GM23248 (cell line): ENCODE measurements at regions not wholly inside any gene's neighbourhood (a gene's known extent, or its start where the extent isn't known, plus 50 kb on each side); places are given as distances from the start of the nearest gene placed in this dataset.
A peak's percentile ranks its signal among the peaks of the same experiment; 100 is the strongest.

Source experiments
- DNase-seq: peaks from one replicate; pipeline ENCODE4 v3.0.0-alpha.2; 2015
- H2AFZ ChIP-seq: fragments of 200-600 bp; sonication (generic); 2 replicates; pipeline ENCODE4 v1.6.1; 2016; ENCODE audit warnings: antibody characterized with exemption
- H3F3A ChIP-seq: fragments of 200-600 bp; sonication (generic); 2 replicates; pipeline ENCODE4 v1.6.1; 2016; ENCODE audit warnings: mild to moderate bottlenecking, antibody characterized with exemption, mixed run types; ENCODE audit not compliant: insufficient read depth
- H3K27ac ChIP-seq: fragments of 200-600 bp; sonication (generic); 2 replicates; pipeline ENCODE4 v1.5.1; 2016; ENCODE audit warnings: mild to moderate bottlenecking
- H3K27me3 ChIP-seq: fragments of 200-600 bp; sonication (generic); replicated peaks from 2 replicates; pipeline ENCODE4 v1.6.1; 2016; ENCODE audit warnings: mild to moderate bottlenecking; ENCODE audit not compliant: insufficient read depth
- H3K36me3 ChIP-seq: fragments of 200-600 bp; sonication (generic); 2 replicates; pipeline ENCODE4 v1.6.1; 2016; ENCODE audit warnings: low read depth, mild to moderate bottlenecking
- H3K4me1 ChIP-seq: fragments of 200-600 bp; sonication (generic); 2 replicates; pipeline ENCODE4 v1.6.1; 2016; ENCODE audit warnings: mild to moderate bottlenecking; ENCODE audit not compliant: insufficient read depth
- H3K4me2 ChIP-seq: fragments of 200-600 bp; sonication (generic); one replicate; pipeline ENCODE4 v1.6.1; 2016; ENCODE audit warnings: mild to moderate bottlenecking; ENCODE audit not compliant: unreplicated experiment
- H3K4me3 ChIP-seq: fragments of 200-600 bp; sonication (generic); 2 replicates; pipeline ENCODE4 v1.5.1; 2016; ENCODE audit warnings: mild to moderate bottlenecking
- H3K79me2 ChIP-seq: fragments of 200-600 bp; sonication (generic); 2 replicates; pipeline ENCODE4 v1.6.1; 2016; ENCODE audit warnings: mild to moderate bottlenecking; ENCODE audit not compliant: insufficient read depth
- H3K9ac ChIP-seq: fragments of 200-600 bp; sonication (generic); 2 replicates; pipeline ENCODE4 v1.6.1; 2016; ENCODE audit warnings: mild to moderate bottlenecking
- H3K9me2 ChIP-seq: fragments of 200-600 bp; sonication (generic); 2 replicates; pipeline ENCODE4 v1.6.1; 2016; ENCODE audit warnings: mixed run types, mild to moderate bottlenecking, moderate library complexity; ENCODE audit not compliant: insufficient read depth
- H3K9me3 ChIP-seq: fragments of 200-600 bp; sonication (generic); one replicate; pipeline ENCODE4 v1.6.1; 2017; ENCODE audit warnings: low read depth
- H4K20me1 ChIP-seq: fragments of 200-600 bp; sonication (generic); 2 replicates; pipeline ENCODE4 v1.6.0; 2016; ENCODE audit not compliant: insufficient read depth
- EZH2 ChIP-seq: fragments of 200-600 bp; sonication (generic); IDR thresholded peaks from 2 replicates; pipeline ENCODE4 v1.6.1; 2018; ENCODE audit warnings: antibody characterized with exemption, mild to moderate bottlenecking; ENCODE audit not compliant: insufficient read depth, poor library complexity, severe bottlenecking
- EZH2phosphoT487 ChIP-seq: fragments of 200-600 bp; sonication (generic); IDR thresholded peaks from 2 replicates; pipeline ENCODE4 v1.6.1; 2018; ENCODE audit warnings: antibody characterized with exemption, moderate library complexity, mild to moderate bottlenecking, low read depth; ENCODE audit not compliant: insufficient read depth
- WGBS, 2 experiments: methylation state at CpG; one replicate each; pipeline ENCODE4 v1.1.6; 2015 to 2017; ENCODE audit warnings: low lambda C conversion rate in 2 of 2, low coverage in 1 of 2; ENCODE audit errors: missing lambda C conversion rate in 2 of 2; 5-methylcytosine and 5-hydroxymethylcytosine counted together
- in situ Hi-C: fragments of 300-500 bp; cut with MboI; formaldehyde crosslinking; loops from 2 replicates; pipeline ENCODE4 v1.15.0; 2020

GRCh38 chr6:56760842-56761241 lies 118.2 kb upstream of the DST start:
- Histone ChIP-seq H3K4me2 (no peak overlapping the region), H3K4me3 (no peak overlapping the region), H3K9me2 (no peaks in the 10 kb centered on the region), H3K9ac (no peak overlapping the region), H3K27ac (no peak overlapping the region), H3K79me2 (peaks cover 100% of the 10 kb centered on the region), H3K4me1 (peaks cover 61% of the 10 kb centered on the region), H3K9me3 (no peaks in the 10 kb centered on the region), H4K20me1 (peaks cover 12% of the 10 kb centered on the region; the same call in 1 of the 2 replicates), H2AFZ (no peak overlapping the region), H3F3A (peaks cover 56% of the 10 kb centered on the region), H3K36me3 (0 out of 2 replicates have a peak, but pooled peaks cover 5% of the 10 kb centered on the region), H3K27me3 (no peaks in the 10 kb centered on the region)
- no peak for DNase-seq
- 53 to 78% methylated on average over 1 of the region's 1 CpG for WGBS, 2 experiments
- in situ Hi-C loops, result no loop called here
- TF ChIP-seq EZH2 (no peak), EZH2phosphoT487 (no peak)

DNA sequence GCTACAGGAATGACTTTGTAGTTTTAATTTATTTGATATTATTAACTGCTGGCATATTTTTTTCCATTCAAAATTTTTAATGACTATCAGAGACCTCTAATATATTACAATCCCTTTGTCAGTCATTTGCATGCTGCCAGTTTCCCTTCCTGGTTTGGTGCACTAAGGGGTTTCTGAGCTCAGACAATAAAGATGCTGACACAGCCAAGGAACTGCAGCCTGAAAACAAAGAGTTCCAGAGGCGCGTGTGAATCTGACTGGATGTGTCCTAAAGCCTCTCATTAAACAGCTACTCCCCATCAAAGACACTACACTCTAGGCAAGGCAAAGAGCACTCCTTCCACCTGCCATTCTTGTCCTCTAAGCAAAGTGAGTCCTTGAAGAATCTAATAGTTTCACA lies 116.8 kb upstream of the DST start:
- peaks cover 60% of the 10 kb centered on the region for H3F3A ChIP-seq
- H3K9ac ChIP-seq, result no peak overlapping the region
- no peaks in the 10 kb centered on the region for H3K27me3 ChIP-seq
- H4K20me1 ChIP-seq, result peaks cover 12% of the 10 kb centered on the region; the same call in 1 of the 2 replicates
- peaks cover 100% of the 10 kb centered on the region for H3K79me2 ChIP-seq
- H3K4me3 ChIP-seq, result no peak overlapping the region
- H3K9me2 ChIP-seq, result no peaks in the 10 kb centered on the region
- no peak overlapping the region for H3K4me2 ChIP-seq
- no peaks in the 10 kb centered on the region for H3K9me3 ChIP-seq
- no peak for TF ChIP-seq EZH2phosphoT487
- no peak for TF ChIP-seq EZH2
- H3K27ac ChIP-seq, result 0 out of 2 replicates have a peak overlapping the region, but pooled peaks have one; percentile 6
- WGBS, 2 experiments, result 57 to 67% methylated on average over 2 of the region's 2 CpGs
- in situ Hi-C loops, result no loop called here
- 0 out of 2 replicates have a peak, but pooled peaks cover 5% of the 10 kb centered on the region for H3K36me3 ChIP-seq
- DNase-seq, result no peak
- no peak overlapping the region for H2AFZ ChIP-seq
- H3K4me1 ChIP-seq, result peaks cover 64% of the 10 kb centered on the region

- Histone ChIP-seq H3K36me3 (0 out of 2 replicates have a peak, but pooled peaks cover 5% of the 10 kb centered on the region), H3K9me2 (no peaks in the 10 kb centered on the region), H3K4me2 (no peak overlapping the region), H3F3A (peaks cover 64% of the 10 kb centered on the region), H3K27me3 (no peaks in the 10 kb centered on the region), H3K4me3 (no peak overlapping the region), H3K4me1 (peaks cover 64% of the 10 kb centered on the region), H3K9ac (no peak overlapping the region), H3K27ac (0 out of 2 replicates have a peak overlapping the region, but pooled peaks have one; percentile 14), H3K79me2 (peaks cover 100% of the 10 kb centered on the region), H4K20me1 (peaks cover 8% of the 10 kb centered on the region; the same call in 1 of the 2 replicates), H2AFZ (no peak overlapping the region), H3K9me3 (no peaks in the 10 kb centered on the region)
- TF ChIP-seq EZH2 (no peak), EZH2phosphoT487 (no peak)
- in situ Hi-C loops, result no loop called here
- no peak for DNase-seq
- 93 to 100% methylated on average over 2 of the region's 2 CpGs for WGBS, 2 experiments
Measured at GRCh38 chr6:56758553-56758952, 115.9 kb upstream of the DST start.

DNA sequence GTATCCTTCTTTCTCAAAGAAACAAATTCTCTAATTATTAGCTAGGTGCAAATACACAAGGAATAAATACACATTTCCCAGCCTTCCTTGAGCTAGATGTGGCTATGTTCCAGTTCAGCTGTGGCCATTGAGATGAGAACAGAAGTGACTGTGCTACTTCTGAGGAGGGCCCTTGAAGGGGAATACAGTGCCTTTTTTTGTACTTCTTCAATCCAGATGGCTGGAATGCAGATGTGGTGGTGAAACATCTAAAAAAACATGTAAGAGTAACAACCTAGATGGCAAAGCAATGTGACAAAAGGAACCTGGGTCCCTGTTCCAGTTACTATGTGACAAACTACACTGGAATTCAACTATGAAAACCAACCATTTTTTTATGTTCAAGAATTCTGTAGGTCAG lies 115.4 kb upstream of the DST start:
- in situ Hi-C loops, result no loop called here
- 0 out of 2 replicates have a peak, but pooled peaks cover 5% of the 10 kb centered on the region for H3K36me3 ChIP-seq
- peak overlapping the region; percentile 53 for H3K27ac ChIP-seq
- no peaks in the 10 kb centered on the region for H3K9me3 ChIP-seq
- H4K20me1 ChIP-seq, result peaks cover 8% of the 10 kb centered on the region; the same call in 1 of the 2 replicates
- H3K4me2 ChIP-seq, result peak overlapping the region; percentile 63
- H3K27me3 ChIP-seq, result no peaks in the 10 kb centered on the region
- no peak overlapping the region for H2AFZ ChIP-seq
- H3K4me1 ChIP-seq, result peaks cover 65% of the 10 kb centered on the region
- peaks cover 100% of the 10 kb centered on the region for H3K79me2 ChIP-seq
- TF ChIP-seq EZH2phosphoT487 (no peak), EZH2 (no peak)
- peak; percentile 51 for DNase-seq
- no peaks in the 10 kb centered on the region for H3K9me2 ChIP-seq
- peaks cover 64% of the 10 kb centered on the region for H3F3A ChIP-seq
- H3K4me3 ChIP-seq, result no peak overlapping the region
- no peak overlapping the region for H3K9ac ChIP-seq
